ENCODE measurements at regions not wholly inside any gene's neighbourhood (a gene's known extent, or its start where the extent isn't known, plus 50 kb on each side); places are given as distances from the start of the nearest gene placed in this dataset.

- no peak for DNase-seq (ENCODE audit: low read depth)
These were observed 148.8 kb downstream of the INO80D start for GRCh38 chr2:205937211-205937610.

DNA sequence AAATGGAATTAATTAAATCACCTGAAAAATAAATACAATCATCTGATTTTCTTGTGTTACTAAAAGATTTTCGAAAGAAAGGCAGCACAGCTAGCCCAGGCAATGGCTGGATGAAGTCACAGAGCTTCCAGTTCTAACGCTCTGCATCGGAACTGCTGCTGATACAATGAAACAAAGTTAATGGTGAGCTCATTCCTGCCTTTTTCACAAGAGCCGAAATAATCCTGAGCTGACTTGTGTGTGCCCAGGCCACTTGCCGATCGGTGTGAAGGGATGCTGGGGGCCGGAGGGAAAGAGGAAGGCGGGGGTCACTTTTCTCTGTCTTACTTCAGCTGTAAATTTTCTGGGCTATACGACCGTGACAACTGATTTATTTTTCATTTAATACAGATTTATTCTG, 149.5 kb downstream of the INO80D start:
- DNase-seq (ENCODE audit: low read depth), result no peak

DNA sequence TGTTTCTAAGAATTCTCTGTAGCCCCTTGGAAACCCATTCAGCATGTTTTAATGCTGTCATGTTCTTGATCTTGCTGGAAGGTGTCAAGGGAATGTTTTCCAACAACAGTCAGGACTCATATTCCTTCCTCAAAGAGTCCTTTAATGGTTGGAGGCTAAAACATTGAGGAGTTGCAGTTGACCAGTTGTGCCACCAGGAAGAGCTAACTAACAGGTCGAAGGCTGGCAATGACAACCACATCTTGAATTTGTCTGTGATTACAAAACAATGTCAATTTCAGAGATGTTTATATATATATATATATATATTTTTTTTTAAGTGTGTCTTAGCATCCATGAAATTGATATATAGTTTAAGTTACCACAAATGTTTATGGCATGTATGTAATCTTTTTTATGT, 151.5 kb downstream of the INO80D start:
- no peak for DNase-seq (ENCODE audit: low read depth)

DNA sequence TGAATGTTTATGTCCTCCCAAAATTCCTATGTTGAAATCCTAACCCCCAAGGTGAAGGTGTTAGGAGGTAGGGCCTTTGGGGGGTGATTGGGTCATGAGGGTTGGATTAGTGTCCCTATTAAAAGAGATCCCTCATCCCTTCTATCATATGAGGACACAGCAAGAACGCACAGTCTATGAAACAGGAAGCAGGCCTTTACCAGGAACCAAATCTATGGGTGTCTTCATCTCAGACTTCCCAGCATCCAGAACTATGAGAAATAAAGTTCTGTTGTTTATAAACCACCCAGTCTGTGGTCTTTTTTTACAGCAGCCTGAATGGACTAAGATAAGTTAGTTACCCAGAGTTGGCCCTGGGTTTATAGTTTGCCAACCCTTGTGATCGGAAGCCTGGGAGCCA, 153.1 kb downstream of the INO80D start:
- DNase-seq (ENCODE audit: low read depth), result no peak

GRCh38 chr2:205931388-205931787, 154.6 kb downstream of the INO80D start:
- DNase-seq (ENCODE audit: low read depth), result no peak

- DNase-seq (ENCODE audit: low read depth), result no peak
These were observed 155.8 kb downstream of the INO80D start for GRCh38 chr2:205930209-205930608.

GRCh38 chr2:205929246-205929942, 156.6 kb downstream of the INO80D start:
- DNase-seq (ENCODE audit: low read depth), result no peak

DNA sequence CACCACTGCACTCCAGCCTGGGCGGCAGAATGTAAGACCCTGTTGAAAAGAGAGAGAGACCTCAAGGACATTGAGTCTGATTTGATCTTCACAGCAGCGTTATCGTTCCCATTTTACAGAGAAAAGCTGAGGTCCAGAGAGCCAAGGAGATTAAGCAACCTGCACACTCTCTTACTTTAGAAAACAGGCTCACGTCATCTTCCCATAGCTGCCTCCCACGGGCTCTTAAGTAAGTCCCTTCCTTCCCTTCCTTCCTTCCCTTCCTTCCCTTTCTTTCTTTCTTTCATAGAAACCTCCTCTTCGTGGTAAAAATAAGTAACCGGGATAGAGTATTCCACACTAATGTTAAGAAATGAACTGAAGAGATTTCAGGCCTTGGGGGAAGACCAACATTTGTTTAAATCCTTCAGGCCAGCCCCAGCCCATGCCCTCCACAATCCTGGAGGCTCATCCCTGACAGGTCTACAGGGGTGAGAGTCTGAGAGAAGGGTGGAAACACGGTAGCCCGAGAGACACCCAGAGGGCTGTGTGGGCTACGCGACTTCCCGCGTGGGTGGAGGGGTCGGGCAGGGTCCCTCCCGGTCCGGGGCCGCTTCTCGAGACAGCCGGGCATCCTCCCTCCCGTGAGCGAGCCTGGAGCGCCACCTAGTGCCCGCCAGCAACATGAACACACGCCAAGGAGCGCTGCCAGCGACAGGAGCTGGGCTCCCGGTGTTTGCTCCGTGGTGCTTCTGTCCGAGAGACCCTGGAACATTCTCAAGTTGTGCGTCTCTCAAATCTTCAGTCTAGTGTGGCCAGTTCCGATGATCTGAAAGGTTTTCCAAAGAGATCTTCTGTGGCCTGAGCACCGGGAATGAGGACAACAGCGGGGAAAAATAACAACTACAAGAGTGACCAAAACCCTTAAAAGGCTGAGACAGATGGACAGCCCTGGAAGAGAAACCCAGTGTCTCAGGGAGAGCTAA, 160.3 kb downstream of the INO80D start:
- peak; percentile 45 for DNase-seq (ENCODE audit: low read depth)

GRCh38 chr2:205924676-205925075, 161.3 kb downstream of the INO80D start:
- DNase-seq (ENCODE audit: low read depth), result no peak

DNA sequence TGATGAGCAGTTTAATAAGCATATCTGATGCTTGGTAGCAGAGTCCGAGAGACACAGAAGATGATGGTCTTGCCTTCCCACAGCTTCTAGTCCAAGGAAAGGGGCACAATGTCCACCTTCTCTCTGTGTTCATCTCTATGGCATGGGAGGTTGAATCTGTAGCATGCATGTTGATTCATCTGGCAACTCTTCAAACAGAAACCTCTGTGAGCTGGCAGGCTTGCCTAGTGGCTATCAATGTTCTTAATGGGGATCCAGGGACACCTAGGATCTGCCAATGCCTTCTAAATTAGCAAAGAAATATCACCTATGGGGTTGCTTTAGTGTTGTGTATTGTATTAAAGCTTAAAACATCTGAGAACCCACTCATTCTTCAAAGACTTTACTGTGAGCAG, 170.8 kb downstream of the INO80D start:
- no peak for DNase-seq (ENCODE audit: low read depth)

GRCh38 chr2:205914213-205915129, 171.5 kb downstream of the INO80D start:
- no peak for DNase-seq (ENCODE audit: low read depth)

DNA sequence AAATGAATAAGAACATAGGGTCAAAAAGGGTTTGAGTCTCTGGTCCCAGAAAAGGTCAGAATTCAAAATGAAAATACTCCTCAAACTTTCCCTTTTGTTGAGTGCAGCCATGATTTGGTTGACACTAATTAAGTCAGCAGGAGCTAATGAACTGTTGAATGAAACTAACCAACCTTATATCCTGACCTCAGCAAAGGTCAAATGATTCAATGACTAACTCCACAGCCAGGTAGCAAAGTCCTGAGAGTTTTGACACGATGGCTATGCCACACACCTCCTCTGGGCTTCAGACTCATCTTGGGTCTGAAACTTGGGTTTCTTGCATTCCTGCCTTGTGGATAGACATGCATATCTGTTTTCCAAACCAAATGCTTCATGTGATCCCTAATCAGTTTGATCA, 172.3 kb downstream of the INO80D start:
- no peak for DNase-seq (ENCODE audit: low read depth)

DNA sequence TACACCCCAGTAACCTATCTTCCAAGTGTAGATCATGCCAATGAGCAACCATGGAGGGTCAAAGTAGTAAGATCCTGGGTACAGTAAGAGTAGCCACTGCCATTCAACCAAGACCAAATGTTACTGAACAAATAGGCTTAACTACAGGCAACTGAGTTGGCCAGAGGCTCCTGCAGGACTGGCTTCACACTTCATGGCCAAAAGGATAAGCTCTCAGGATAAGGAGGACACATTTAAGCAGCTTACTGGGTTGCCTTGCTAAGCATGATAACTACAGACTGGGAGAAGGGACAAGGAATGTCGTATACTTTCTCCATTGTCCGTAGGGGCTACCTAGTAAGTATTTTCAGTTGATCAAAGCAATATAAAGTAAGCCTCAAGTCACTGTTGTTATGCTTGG, 174.7 kb downstream of the INO80D start:
- DNase-seq (ENCODE audit: low read depth), result no peak

- DNase-seq (ENCODE audit: low read depth), result no peak
These were observed 176.8 kb downstream of the INO80D start for GRCh38 chr2:205909184-205909572.

DNA sequence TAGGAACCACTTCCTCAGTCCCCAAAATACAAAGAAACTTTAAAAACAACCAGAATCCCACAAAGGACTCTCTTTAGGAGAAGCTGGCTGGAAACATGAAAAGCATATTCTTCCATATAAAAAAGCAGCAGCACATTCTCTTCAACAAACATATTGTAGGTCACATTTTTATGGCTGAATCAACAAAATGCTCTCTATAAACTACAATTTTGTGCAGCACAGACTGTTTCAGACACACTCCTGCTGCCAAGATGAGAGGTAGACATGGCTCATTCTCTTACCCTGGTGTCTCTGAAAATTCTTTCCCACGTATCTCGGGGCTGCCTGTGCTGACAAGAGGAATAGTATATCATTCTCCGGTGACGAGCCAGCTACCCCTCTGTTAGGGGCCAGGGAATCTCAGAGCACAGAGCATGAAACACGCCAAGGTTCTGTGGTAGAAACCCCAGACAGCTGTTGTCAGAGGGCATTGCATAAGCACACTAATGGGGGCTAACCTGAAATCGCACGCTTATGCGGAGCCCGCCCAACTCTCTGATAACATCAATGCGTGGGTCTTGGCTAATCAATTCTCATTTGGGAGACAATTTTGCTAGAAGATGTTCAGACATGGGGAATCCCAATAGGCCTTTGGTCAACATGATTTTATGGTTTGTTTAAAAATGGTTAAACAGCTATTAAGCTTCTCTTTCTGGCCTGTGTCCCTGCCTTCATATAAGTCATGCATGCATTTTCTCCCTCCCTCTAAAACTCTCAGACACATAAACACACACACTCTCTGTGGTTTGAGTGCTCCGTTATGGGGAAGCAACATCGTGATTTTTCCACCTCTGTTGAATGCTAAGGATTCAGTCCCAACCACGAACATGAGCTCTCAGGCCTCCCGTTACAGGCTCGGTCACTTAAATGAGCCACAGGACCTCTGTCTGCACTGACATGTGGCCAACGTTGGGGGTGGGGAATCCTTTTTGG, 177.5 kb downstream of the INO80D start:
- no peak for DNase-seq (ENCODE audit: low read depth)

DNA sequence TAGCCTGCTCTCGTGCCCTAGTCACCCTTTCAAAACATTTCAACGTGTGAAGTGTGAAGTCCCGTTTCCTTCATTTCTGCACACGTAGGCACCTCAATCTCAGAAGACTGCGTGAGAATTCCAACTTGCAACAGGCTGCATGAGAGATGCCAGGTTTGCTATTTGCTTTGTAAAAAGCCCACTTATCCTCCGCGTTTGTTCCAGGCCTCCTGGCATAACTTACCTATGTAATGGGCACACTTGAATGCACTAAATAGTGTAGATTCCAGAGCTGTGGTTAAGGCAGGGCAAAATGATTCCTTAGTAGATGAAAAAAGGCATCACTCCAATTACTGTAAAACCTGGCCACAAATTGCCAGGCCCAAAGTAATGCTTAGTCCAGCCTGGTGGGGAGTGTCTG, 179.6 kb downstream of the INO80D start:
- no peak for DNase-seq (ENCODE audit: low read depth)

- no peak for DNase-seq (ENCODE audit: low read depth)
These were observed 180.4 kb downstream of the INO80D start for GRCh38 chr2:205905576-205905975.

DNA sequence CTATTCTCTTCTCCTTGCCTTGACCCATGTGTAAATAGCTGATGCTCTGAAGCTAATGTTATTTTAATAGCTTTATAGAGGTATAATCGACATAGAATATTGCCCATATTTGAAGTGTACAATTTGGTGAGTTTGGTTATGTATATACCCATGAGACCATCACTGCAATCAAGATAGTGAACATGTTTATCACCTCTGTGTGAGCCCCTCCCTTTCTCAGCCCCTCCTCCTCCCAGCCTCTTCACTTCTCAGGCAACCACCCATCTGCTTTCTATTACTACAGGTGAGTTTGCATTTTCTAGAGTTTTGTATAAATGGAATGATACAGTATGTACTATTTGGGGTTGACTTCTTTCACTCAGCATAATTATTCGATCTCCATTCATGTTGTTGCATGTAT, 181.1 kb downstream of the INO80D start:
- DNase-seq (ENCODE audit: low read depth), result no peak

GRCh38 chr2:205903549-205904129, 182.3 kb downstream of the INO80D start:
- DNase-seq (ENCODE audit: low read depth), result no peak

DNA sequence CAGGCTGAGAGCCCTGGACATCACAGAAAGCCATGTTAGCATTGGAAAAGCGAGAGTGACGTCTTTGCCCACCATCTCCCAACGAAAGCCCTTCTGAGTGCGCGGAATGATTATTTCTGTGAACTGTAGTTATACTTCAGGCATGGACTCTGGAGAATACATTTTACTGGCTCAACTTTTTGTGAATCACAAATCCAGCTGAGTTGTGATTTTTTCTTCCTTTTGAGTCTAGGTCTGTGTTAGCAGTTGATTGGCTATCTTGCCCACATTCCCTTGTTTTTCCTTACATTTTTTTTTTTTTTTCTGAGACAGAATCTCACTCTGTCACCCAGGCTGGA, 183.1 kb downstream of the INO80D start:
- no peak for DNase-seq (ENCODE audit: low read depth)

Data from stimulated activated CD8-positive, alpha-beta memory T cell treated with anti-CD3 and anti-CD28 coated beads, Interleukin-12 subunit alpha, Interleukin-12 subunit beta, amount 100 ng/mL, for 1 hour (primary cell).